G401.6 (cell line): ENCODE measurements at regions not wholly inside any gene's neighbourhood (a gene's known extent, or its start where the extent isn't known, plus 50 kb on each side); places are given as distances from the start of the nearest gene placed in this dataset.
"Not testable (repeated sequence)": the region's sequence is repeated elsewhere in the genome, so short reads cannot be mapped to it uniquely, and the experiment has no call there.

Source experiments
- FAIRE-seq: peaks from 2 replicates; lab custom pipeline; 2012; peaks lifted over from hg19 to GRCh38; lab: Jason Lieb, UNC

DNA sequence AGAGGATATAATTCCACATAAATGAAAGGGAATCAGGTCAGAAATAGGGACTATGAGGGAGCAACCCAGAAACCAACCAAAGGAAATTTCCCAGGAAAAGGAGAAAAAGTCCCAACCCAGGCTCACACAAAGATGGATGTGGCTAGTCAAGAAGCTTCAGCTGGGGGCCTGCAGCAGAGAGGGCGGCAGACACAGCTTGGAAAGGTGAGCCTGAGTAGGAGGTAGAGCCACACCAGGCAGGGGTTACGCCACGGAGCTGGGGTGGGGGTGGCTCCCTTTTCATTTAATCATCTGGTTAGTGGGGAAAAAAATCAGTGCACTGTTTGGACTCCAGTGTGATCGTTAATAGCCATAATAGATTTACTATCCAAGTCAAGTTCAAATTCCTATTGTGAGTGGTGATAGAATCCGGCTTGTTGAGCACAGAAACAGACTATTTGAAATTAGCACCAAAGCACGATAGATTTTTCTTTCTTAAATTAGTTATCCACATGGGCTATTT is 220.6 kb downstream of the TPBG start:
- FAIRE-seq, result no peak

DNA sequence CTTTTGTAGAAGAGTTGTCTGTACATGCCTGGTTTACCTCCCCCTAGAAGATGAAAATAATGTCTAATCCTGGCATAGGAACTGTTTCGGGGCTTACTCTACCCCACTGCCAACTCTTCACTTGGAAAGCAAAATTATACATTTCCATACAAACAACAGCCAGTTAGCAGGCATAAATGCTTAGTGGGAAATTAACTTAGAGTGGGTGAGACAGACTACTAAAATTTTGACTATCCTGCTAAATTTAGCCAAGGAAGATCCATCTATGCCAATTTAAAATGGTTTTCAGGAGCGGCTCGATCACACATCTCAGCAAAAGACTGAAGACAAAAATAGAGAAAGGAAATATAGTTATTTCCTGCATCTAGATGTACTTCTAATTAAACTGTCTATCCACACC is 221.2 kb downstream of the TPBG start:
- FAIRE-seq, result no peak

DNA sequence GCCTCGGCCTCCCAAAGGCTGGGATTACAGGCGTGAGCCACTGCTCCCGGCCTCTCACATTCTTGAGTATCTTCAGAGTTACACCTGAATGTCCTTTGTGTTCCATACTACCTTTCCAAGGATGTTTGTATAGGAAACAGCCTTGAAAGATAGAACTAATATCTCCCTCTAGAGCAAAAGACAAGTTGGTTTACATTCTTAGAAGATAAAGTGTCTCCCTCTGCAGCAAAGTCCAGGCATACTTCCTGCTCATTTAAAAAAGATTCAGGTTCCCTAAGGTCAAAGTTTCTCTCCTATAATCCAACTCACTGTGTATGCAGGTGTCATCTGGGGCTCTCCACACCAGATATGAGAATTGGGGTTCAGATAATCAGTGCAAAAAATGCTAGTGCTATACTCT is 224.4 kb downstream of the TPBG start:
- no peak for FAIRE-seq

DNA sequence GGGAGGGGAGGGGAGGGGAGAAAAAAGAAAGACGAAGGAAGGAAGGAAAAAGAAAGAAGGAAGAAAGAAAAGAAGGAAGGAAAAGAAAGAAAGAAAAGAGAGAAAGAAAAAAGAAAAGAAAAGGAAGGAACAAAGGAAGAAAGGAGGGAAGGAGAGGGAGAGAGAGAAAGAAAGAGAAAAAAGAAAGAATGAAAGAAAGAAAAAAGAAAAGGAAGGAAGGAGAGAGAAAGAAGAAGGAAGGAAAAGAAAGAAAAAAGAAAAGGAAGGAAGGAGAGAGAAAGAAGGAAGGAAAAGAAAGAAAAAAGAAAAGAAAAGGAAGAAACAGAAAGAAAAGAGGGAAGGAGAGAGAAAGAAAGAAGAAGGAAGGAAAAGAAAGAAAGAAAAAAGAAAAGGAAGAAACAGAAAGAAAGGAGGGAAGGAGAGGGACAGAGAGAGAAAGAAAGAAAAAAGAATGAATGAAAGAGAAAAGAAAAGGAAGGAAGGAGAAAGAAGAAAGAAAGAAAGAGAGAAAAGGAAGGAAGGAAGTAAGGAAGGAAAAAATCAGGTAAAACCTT is 225.3 kb downstream of the TPBG start:
- FAIRE-seq, result no peak

DNA sequence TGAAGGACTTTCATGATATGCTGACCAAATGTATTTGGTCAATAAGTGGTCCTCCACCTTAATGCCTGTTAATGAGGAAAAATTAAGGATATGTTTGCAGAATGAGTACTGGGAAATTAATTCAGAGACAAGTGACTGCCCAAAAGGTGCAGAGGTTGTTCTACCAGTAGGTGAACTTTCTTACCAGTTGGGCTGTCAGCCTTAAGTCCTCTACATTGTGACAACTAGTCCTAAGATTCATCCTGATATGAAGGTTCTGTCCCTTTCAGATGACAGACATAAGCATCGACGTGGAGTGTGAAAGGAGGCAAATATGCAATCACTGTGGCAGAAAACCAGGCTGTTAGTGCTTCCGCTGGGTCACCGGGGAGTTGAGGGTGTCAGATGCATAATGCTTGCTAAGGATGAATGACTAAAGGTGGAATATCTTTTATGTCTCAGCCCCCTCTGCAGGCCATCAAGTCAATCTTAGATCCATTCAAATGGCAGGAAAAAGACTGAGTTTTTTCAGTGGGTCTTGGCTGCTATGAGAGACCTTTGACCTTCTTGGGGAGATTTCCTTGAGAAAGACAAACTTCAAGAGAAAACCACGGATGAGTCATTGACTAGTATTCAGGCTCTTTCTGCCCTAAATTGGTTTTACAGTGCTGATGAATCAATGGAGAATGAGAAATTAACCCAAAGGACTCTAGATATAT is 226.0 kb downstream of the TPBG start:
- FAIRE-seq, result no peak

DNA sequence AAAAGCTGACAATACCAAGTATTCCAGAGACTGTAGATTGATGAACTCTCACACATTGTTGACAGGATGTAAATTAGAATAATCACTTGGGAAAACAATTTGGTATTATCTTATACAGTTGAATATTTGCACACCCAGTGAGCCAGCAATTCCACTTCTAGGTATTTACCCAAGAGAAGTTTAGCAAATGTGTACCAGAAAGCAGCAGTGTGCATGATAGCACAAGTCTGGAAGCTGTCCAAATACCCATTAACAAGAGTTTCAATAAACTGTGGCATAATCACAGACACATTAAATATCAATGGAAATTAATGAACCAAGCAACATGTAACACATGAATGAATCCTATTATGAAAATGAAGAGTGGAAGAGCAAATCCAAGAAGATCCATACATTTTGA is 233.6 kb downstream of the TPBG start:
- FAIRE-seq, result no peak

DNA sequence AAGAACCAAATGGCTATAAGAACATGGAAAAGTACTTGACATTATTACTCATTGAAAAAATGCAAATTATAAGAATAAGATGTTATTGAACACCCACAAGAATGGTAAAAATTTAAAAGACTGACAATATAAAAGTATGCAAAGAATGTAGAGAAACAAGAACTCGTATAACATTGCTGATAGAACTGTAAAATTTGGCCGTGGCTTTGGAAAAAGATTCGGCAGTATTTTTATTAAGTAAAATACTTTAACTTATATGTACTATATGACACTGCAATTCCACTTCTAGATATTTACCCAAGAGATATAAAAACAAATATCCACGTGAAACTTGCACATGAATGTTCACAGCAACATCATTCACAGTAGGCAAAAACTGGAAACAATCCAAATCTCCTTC is 239.2 kb downstream of the TPBG start:
- no peak for FAIRE-seq

DNA sequence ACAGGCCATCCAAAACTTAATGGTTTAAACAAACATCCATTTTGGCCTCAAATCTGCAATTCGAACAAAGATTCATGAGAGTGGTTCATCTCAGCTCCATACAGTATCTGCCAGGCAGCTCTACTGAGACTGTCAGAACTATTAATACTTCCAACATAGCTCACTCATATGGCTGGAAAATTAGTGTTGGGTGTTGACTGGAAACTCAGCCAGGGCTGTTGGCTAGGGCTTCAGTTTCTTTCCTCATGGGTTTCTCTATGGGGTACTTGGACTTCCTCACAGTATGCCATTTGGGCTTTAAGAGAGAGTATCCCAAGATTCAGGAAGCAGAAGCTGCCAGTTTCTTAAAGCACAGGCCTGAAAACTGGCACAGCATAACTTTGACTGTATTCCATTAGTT is 240.3 kb downstream of the TPBG start:
- FAIRE-seq, result no peak

DNA sequence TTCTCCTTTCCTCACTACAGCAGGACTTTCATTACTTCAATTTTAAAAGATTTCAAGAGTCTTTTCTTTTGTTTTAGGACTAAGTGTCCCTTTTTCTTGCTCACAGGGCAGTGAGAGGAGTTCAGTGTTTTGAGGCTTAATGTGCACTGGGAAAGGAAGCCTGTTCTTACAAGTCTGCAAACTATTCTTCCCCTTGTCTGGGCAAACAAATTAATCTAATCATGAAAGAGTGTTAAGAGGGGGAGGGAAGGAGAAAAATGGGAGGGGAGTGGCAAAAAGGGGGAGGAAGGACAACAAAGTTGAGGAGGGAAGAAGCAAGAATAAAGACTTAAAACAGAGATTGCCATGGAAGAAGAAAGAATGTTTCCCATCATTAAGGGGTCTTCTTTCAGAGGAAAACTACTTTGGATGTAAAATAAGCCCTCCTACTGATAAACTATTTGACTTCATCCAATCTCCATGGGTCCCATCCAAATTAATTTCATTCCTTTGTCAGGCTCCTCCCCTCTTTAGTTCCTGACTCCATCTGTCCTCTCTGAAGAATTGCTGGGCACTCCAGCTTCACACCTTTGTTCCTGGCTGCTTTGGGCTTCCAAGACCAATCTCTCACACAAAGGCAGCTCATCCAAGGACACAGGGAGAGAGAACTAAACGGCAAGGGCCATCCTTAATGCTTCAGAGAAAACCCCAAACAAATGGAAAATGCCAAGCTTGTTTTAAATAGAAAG is 244.5 kb downstream of the TPBG start:
- FAIRE-seq, result no peak

DNA sequence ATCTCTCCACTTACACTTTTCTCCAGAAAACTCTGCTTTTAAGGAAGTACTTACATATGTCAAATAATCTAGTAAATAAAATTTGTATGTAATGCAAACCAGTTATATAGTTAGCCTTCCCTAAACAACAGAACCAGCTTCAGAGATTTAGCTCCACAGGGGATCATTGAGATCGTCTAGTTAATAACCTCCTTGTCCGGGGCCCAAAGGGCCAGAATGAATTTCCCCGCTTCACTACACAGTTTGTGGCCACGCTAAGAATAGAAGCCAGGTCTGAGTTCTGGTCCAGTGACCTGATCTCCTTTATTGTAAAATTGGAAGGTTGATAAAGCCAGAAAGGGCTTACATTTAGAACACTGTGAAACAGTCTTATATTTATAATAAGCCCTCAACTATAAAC is 245.2 kb downstream of the TPBG start:
- no peak for FAIRE-seq

DNA sequence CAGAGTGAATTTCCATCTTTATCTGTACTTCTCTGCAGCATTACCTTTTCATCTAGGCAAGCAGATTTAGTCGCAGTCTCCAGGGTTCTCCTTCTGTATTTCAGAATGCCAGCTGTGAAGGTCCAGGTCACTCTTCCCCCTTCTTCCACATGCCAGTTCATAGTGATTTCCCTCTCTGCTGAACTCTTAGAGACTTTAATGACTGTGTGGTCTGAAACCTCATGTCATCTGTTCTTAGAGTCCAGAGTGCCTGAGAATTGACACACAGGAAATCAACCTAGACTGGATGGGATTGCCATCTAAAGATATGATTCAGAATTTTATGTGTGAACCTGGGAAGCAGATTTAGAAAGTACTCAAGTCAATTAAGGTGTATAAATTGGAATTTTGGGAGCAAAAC is 248.1 kb downstream of the TPBG start:
- no peak for FAIRE-seq

DNA sequence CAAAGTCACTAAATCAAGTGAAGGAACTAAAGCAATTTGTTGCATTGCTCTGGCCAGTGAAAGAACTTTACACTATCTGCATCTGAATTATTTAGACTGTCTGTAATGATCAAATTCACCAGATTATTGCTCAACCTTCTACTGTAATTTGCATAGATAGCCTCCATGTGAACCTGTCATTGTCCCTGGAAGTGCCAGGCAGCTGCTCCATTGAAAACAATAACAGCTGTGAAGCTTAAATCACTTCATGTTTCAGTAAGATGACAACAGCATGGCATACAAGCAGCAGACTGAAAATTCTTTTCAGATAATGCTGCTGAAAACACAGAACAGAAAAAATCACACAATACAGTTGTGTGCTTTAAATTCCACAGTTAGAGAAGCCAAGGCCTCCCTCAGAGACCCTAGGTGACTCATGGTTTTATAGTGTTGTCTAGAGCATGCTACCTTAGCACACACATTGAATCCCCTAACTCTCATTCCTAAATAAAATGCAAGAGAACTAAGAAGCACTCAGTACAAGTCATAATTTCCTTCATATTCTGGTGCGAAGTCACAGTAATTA is 248.9 kb downstream of the TPBG start:
- FAIRE-seq, result no peak

DNA sequence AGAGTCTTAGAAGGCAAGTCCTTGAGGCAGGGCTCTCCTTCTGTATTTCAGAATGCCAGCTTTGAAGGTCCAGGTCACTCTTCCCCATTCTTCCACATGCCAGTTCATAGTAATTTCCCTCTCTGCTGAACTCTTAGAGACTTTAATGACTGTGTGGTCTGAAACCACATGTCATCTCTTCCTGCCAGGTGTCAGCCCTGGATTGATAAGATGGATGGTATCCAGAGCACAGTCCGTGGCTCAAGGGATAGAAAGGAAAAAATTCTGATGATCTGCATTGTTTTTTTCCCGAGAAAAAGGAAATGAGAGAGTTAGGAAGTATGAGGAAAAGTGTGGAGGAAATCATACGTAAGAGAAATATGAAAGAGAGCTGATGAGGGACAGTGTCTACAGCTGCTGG is 250.9 kb downstream of the TPBG start:
- FAIRE-seq, result no peak

DNA sequence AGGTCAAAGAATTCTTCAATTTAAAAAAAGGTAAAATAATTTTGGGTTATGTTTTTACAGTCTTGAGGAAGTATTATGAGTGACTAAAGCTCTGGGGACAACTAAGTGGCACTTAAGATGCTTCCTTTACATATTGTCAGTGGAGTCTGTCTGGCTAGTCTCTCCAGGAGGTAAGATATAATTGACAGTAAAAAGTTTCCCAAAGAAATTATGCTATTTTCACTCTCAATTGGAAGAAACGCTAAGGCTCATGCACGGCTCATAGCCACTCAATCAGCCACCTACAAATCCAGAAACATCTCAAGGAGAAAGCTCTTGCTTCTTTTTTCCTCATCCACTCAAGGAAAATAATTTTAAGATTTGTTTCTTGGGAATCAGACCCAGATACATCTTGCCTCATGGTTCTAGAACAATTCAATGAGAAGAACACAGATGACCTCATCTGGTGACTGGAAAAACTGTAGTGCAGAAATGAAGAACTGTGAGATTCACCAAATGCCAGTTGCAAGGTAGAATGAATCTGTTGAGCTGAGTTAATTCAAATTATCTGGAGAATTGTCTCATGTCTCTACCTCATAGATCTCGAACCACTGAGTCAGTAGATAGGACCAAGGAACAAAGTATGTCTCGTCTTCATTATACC is 252.9 kb downstream of the TPBG start:
- FAIRE-seq, result no peak

DNA sequence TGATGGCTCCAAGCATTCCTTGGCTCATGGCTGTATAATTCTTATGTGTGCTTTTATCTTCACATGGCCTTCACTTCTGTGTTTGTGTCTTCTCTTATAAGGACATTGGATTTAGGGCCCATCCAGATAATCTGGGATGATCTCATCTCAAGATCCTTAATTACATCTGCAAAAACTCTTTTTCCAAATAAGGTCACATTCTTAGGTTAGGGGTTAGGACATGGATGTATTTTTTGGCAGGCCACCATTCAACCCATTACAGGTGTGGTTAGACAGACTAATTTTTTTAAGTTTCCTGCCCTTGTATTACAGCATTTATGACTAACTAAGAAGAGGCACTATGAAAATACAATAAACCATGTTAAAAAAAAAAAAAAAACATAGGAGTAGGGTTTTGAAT is 254.0 kb downstream of the TPBG start:
- no peak for FAIRE-seq

DNA sequence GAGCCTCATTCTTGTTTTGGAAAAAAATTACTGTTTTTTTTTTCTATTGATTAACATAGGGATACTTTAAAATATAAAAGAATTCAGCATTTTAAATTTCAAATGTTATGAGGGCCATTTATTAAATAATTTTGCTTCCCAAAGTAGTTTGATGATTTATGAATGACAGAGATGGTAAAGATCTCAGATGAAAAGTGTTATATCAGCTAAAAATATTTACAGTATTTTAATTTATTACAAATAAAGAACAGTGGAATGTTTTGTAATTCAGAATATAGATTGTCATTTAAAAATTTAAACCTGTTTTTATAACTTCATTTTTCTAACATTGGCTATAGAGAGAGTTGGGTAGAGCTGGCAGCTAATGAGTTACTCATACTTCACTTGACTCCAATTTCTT is 256.0 kb downstream of the TPBG start:
- FAIRE-seq, result no peak

DNA sequence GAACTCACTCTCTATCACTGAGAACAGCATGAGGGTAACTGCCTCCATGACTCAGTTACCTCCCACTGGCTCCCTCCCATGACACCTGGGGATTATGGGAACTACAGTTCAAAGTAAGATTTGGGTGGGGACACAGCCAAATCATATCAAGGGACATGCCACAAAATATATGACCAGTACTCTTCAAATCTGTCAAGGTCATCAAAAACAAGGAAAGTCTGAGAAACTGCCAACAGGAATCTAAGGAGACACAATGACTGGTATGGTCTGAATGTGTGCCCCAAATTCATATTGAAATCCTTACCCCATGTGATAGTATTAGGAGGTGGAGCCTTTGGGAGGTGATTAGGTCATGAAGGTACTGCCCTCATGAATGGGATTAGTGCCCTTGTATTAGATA is 258.8 kb downstream of the TPBG start:
- FAIRE-seq, result no peak

DNA sequence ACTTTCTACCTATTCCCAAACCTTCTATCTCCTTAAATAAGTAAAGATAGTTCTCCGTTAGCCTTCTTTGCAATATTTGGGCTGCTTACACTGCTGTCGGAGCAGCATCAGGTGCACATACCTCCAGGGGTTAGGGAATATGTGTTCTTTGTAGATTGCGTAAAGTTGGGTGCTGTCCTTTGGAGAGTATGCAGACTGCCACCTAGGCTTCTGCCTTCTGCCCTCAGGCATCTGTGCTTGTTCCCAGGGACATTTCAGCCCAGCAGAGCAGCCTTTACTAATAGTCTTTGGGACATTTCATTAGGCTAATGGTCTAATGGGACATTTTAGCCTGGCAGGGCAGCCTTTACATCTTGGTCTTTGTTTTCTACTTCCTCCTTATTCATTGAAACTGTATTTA is 260.6 kb downstream of the TPBG start:
- FAIRE-seq, result no peak

DNA sequence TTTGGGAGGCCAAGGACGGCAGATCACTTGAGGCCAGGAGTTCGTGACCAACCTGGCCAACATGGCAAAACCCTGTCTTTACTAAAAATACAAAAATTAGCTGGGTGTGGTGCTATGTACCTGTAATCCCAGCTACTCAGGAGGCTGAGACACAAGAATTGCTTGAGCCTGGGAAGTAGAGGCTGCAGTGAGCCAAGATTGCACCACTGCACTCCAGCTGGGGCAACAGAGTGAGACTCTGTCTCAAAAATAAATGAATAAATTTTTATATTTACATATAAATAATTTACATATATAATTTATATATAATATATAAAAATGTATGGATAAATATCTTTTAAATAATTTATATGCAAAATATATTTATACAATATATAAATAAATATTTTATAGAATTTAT is 263.3 kb downstream of the TPBG start:
- FAIRE-seq, result not testable (repeated sequence)

DNA sequence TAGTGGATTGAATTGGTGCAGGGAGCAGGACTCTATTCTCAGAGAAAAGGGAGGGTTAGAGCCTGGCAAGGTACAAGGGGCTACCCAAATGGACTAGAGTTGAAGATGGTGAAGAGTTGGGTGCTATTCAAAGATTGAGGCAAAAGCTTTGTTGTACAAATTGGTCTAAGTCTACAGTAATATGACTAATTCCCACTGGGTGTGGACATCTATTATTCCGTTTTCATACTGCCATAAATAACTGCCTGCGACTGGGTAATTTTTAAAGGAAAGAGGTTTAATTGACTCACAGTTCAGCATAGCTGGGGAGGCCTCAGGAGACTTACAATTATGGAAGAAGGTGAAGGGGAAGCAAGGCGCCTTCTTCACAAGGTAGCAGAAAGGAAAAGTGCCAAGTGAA is 266.3 kb downstream of the TPBG start:
- no peak for FAIRE-seq

DNA sequence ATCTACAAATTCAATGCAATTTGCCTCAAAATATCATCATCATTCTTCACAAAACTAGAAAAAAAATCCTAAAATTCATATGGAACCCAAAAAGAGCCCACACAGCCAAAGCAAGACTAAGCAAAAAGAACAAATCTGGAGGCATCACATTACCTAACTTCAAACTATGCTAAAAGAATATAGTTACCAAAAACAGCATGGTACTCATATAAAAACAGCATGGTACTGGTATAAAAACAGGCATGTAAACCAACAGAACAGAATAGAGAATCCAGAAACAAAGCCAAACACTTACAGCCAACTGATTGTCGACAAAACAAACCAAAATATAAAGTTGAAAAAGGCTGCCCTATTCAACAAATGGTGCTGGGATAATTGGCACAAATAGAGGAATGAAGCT is 278.1 kb downstream of the TPBG start:
- FAIRE-seq, result no peak

DNA sequence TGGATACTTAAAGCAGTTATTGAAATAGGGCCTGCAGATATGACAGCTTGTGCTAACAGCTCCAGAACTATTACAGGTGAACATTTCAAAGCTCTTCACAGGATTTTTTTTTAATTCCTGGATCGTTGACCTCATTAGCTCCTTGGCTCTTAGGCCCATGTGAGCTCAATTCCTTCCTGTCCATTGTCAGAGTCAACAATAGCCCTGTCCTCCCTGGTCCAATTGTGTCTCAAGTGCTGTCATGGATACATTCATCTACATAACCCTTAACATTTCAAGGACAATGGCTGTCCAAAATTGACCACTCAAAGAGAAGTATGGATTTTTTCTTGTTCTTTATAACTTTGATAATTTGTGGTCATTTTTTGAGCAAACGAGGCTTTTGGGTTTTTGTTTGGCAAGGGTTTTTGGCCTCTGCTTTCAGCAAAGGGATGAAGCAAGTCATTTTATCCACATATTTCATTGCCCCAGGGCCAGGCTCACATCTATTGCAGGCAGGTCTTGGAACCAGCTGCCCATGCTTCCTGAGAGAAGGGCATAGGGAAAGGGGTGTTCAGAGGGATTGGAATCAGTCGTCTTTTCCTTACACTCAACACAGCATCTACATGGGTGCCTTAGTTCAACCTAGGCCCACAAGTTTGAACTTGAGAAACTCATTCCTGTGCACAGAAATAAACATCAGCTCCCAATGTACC is 282.1 kb downstream of the TPBG start:
- FAIRE-seq, result no peak
